ENCODE measurements at regions not wholly inside any gene's neighbourhood (a gene's known extent, or its start where the extent isn't known, plus 50 kb on each side); places are given as distances from the start of the nearest gene placed in this dataset.

GRCh38 chr6:71534921-71535320, 246.3 kb downstream of the OGFRL1 start:
- H3K36me3 ChIP-seq (ENCODE audit: low read depth, missing control alignments), result no peaks in the 10 kb centered on the region
- H3K4me1 ChIP-seq, result no peaks in the 10 kb centered on the region
- DNase-seq, result no peak
- no peaks in the 10 kb centered on the region for H3K27me3 ChIP-seq
- H3K27ac ChIP-seq, result no peak overlapping the region
- no peak for TF ChIP-seq POLR2A (IDR thresholded peaks at IDR 0.05)
- TF ChIP-seq CTCF (IDR thresholded peaks at IDR 0.05), result no peak
- no peak overlapping the region for H3K4me3 ChIP-seq
- intact Hi-C loops (cut with DNase I; ENCODE audit: low total_unique reads), result loop anchor here (10.0 kb wide), 1 partner anchor 550 kb away; no protein-coding TSS in a partner anchor
- WGBS, 2 donors, result 62 to 73% methylated on average over 3 of the region's 3 CpGs
- no peaks in the 10 kb centered on the region for H3K9me3 ChIP-seq

- Histone ChIP-seq H3K27ac (no peak overlapping the region), H3K4me3 (no peak overlapping the region), H3K9me3 (no peaks in the 10 kb centered on the region), H3K36me3 (ENCODE audit: low read depth, missing control alignments) (no peaks in the 10 kb centered on the region), H3K4me1 (no peaks in the 10 kb centered on the region), H3K27me3 (no peaks in the 10 kb centered on the region)
- 62 to 71% methylated on average over 1 of the region's 1 CpG for WGBS, 2 donors
- TF ChIP-seq CTCF (IDR thresholded peaks at IDR 0.05) (no peak), POLR2A (IDR thresholded peaks at IDR 0.05) (no peak)
- intact Hi-C loops (cut with DNase I; ENCODE audit: low total_unique reads), result loop anchor here (10.0 kb wide), 1 partner anchor 547 kb away; no protein-coding TSS in a partner anchor
- DNase-seq, result no peak
Observed at GRCh38 chr6:71537717-71538116, 249.1 kb downstream of the OGFRL1 start.

- Histone ChIP-seq H3K4me1 (no peaks in the 10 kb centered on the region), H3K36me3 (ENCODE audit: low read depth, missing control alignments) (no peaks in the 10 kb centered on the region), H3K27me3 (no peaks in the 10 kb centered on the region), H3K27ac (no peak overlapping the region), H3K4me3 (no peak overlapping the region), H3K9me3 (no peaks in the 10 kb centered on the region)
- TF ChIP-seq CTCF (IDR thresholded peaks at IDR 0.05), result no peak
- intact Hi-C loops (cut with DNase I; ENCODE audit: low total_unique reads), result no loop called here
- WGBS, 2 donors, result 61 to 77% methylated on average over 4 of the region's 4 CpGs
- no peak for DNase-seq
Observed at GRCh38 chr6:71544028-71544427, 255.4 kb downstream of the OGFRL1 start.

DNA sequence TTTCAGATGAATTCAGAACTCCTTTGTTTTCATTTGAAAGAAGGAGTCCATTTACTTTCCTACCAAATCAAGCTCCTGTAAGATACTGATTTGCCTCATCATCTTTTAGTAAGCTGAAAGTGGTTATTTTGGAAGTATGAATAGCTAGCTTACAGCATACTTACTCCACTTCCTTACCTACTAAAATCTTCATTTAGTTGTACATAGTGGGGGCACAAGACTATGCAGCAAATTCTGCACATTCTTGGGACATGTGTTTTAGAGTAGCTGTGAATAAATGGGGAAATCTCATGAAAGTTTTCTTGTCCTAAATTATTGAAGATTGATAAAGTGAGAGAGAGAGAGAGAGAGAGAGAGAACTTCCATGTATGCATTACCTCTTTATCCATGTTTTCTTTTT, 256.3 kb downstream of the OGFRL1 start:
- no peaks in the 10 kb centered on the region for H3K9me3 ChIP-seq
- H3K4me1 ChIP-seq, result no peaks in the 10 kb centered on the region
- intact Hi-C loops (cut with DNase I; ENCODE audit: low total_unique reads), result no loop called here
- no peaks in the 10 kb centered on the region for H3K27me3 ChIP-seq
- no peak for DNase-seq
- no peaks in the 10 kb centered on the region for H3K36me3 ChIP-seq (ENCODE audit: low read depth, missing control alignments)
- no peak overlapping the region for H3K27ac ChIP-seq
- H3K4me3 ChIP-seq, result no peak overlapping the region
- no peak for TF ChIP-seq POLR2A (IDR thresholded peaks at IDR 0.05)
- no peak for TF ChIP-seq CTCF (IDR thresholded peaks at IDR 0.05)

- 91 to 96% methylated on average over 3 of the region's 3 CpGs for WGBS, 2 donors
- H3K4me3 ChIP-seq, result no peak overlapping the region
Observed at GRCh38 chr6:71545905-71546304, 257.3 kb downstream of the OGFRL1 start.

More at GRCh38 chr6:71545905-71546304, 257.3 kb downstream of the OGFRL1 start:
- H3K27ac ChIP-seq, result no peak overlapping the region
- H3K4me1 ChIP-seq, result no peaks in the 10 kb centered on the region
- no peaks in the 10 kb centered on the region for H3K9me3 ChIP-seq
- intact Hi-C loops (cut with DNase I; ENCODE audit: low total_unique reads), result no loop called here
- DNase-seq, result no peak
- no peaks in the 10 kb centered on the region for H3K27me3 ChIP-seq
- TF ChIP-seq POLR2A (IDR thresholded peaks at IDR 0.05) (no peak), CTCF (IDR thresholded peaks at IDR 0.05) (no peak)
- no peaks in the 10 kb centered on the region for H3K36me3 ChIP-seq (ENCODE audit: low read depth, missing control alignments)

Data from testis (tissue), 2 donors.